ENCODE measurements at regions not wholly inside any gene's neighbourhood (a gene's known extent, or its start where the extent isn't known, plus 50 kb on each side); places are given as distances from the start of the nearest gene placed in this dataset.

DNA sequence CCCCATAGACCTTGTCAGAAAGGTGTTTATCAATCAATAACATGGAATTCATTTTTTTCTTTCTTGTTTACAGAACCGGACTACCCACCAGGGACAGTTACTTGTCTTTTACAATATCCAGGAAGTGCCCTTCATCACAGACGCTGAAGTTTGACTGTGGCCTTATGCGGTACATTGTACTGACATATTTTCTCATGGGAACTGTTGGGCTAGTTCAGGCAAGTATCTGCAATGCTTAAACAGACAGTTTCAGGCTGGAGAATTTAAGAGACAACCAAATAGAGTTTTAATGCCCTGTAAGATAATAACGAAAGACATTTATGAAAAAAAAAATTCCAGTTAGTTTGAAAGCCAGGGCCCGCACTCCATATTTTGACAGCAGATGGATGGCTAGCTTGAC, 246.4 kb downstream of the GATA3 start:
- Histone ChIP-seq H3K36me3 (ENCODE audit: control insufficient read depth, insufficient read depth, low read length) (no peaks in the 10 kb centered on the region), H3K9me3 (no peaks in the 10 kb centered on the region; the same call in 1 of the 2 replicates), H3K4me1 (peaks cover 6% of the 10 kb centered on the region; the same call in 1 of the 2 replicates), H3K27me3 (replicated peaks; ENCODE audit: control insufficient read depth, insufficient read depth, low read length) (no peaks in the 10 kb centered on the region), H3K4me3 (ENCODE audit: low read depth, low read length) (no peak overlapping the region)
- Mint-ChIP-seq H3K36me3 (ENCODE audit: insufficient read depth, unreplicated experiment) (no peaks in the 10 kb centered on the region), H3K4me3 (ENCODE audit: unreplicated experiment) (no peak overlapping the region), H3K9me3 (ENCODE audit: unreplicated experiment) (no peaks in the 10 kb centered on the region), H3K27ac (ENCODE audit: unreplicated experiment) (no peak overlapping the region), H3K27me3 (ENCODE audit: insufficient read depth, unreplicated experiment) (no peaks in the 10 kb centered on the region), H3K4me1 (ENCODE audit: low read depth, unreplicated experiment) (no peaks in the 10 kb centered on the region)
- intact Hi-C loops (cut with micrococcal nuclease; ENCODE audit: unreplicated experiment) = no loop called here
- POLR2A ChIA-PET = no interaction called here
- no peak for DNase-seq
- CTCF ChIA-PET = no interaction called here
- TF ChIP-seq, protein P1, sequence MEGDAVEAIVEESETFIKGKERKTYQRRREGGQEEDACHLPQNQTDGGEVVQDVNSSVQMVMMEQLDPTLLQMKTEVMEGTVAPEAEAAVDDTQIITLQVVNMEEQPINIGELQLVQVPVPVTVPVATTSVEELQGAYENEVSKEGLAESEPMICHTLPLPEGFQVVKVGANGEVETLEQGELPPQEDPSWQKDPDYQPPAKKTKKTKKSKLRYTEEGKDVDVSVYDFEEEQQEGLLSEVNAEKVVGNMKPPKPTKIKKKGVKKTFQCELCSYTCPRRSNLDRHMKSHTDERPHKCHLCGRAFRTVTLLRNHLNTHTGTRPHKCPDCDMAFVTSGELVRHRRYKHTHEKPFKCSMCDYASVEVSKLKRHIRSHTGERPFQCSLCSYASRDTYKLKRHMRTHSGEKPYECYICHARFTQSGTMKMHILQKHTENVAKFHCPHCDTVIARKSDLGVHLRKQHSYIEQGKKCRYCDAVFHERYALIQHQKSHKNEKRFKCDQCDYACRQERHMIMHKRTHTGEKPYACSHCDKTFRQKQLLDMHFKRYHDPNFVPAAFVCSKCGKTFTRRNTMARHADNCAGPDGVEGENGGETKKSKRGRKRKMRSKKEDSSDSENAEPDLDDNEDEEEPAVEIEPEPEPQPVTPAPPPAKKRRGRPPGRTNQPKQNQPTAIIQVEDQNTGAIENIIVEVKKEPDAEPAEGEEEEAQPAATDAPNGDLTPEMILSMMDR (IDR thresholded peaks at IDR 0.05; ENCODE audit: insufficient read depth in 1 of 2, low read depth in 1 of 2, low read length in 1 of 2, severe bottlenecking in 1 of 2, unreplicated experiment in 1 of 2) = no peak
- BruUV-seq (replicated peaks) = no TSS peak

DNA sequence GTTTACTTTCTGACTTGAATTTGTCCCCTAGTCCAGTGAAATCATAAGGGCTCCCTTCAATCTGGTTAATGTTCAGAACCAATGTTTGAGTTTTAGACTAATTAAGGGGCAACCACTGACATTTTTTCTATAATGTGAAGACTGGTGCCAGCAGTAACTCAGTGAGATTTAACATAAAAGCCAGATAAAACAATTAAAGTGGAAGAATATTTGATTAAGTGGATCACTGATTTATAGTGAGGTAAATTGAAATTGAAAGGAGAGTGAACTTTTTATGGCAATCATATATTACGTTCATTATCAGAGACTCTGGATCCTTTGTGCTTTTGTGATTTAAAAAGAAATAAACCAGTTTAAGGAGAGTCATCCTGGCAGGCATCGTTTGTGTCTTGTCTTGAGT, 246.8 kb downstream of the GATA3 start:
- BruUV-seq (replicated peaks) = no TSS peak
- H3K27me3 ChIP-seq (replicated peaks; ENCODE audit: control insufficient read depth, insufficient read depth, low read length) = no peaks in the 10 kb centered on the region
- POLR2A ChIA-PET = no interaction called here
- H3K4me3 Mint-ChIP-seq (ENCODE audit: unreplicated experiment) = no peak overlapping the region
- no peaks in the 10 kb centered on the region; the same call in 1 of the 2 replicates for H3K9me3 ChIP-seq
- 0 out of 2 replicates have a peak, but pooled peaks cover 1% of the 10 kb centered on the region for H3K4me1 ChIP-seq
- no peaks in the 10 kb centered on the region for H3K27me3 Mint-ChIP-seq (ENCODE audit: insufficient read depth, unreplicated experiment)
- CTCF ChIA-PET = no interaction called here
- TF ChIP-seq, protein P1 (IDR thresholded peaks at IDR 0.05; ENCODE audit: insufficient read depth in 1 of 2, low read depth in 1 of 2, low read length in 1 of 2, severe bottlenecking in 1 of 2, unreplicated experiment in 1 of 2) = no peak
- no peak overlapping the region for H3K27ac Mint-ChIP-seq (ENCODE audit: unreplicated experiment)
- H3K9me3 Mint-ChIP-seq (ENCODE audit: unreplicated experiment) = no peaks in the 10 kb centered on the region
- no peaks in the 10 kb centered on the region for H3K36me3 Mint-ChIP-seq (ENCODE audit: insufficient read depth, unreplicated experiment)
- H3K4me1 Mint-ChIP-seq (ENCODE audit: low read depth, unreplicated experiment) = no peaks in the 10 kb centered on the region
- no peak for DNase-seq
- no peak overlapping the region for H3K4me3 ChIP-seq (ENCODE audit: low read depth, low read length)
- H3K36me3 ChIP-seq (ENCODE audit: control insufficient read depth, insufficient read depth, low read length) = no peaks in the 10 kb centered on the region
- intact Hi-C loops (cut with micrococcal nuclease; ENCODE audit: unreplicated experiment) = no loop called here

DNA sequence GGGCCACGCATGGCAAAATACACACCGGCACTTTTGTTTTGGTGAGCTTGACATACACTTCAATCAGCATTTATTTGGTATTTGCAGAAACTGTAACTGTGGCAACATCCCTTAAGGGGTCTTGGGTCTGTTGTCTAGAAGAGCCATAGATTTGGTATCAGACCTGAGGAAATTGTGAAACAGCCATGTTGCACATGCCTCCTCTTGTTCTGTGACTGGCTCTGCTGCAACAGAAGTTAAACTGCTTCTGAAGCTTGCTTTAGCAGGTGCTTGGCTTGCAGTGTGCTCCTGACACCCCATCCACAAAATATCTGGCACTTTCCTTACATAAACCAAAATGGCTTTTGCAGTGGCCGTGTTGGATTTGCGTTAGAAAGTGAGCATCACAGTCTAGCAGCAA, 247.3 kb downstream of the GATA3 start:
- Mint-ChIP-seq H3K4me3 (ENCODE audit: unreplicated experiment) (no peak overlapping the region), H3K36me3 (ENCODE audit: insufficient read depth, unreplicated experiment) (no peaks in the 10 kb centered on the region), H3K4me1 (ENCODE audit: low read depth, unreplicated experiment) (no peaks in the 10 kb centered on the region), H3K9me3 (ENCODE audit: unreplicated experiment) (no peaks in the 10 kb centered on the region), H3K27ac (ENCODE audit: unreplicated experiment) (no peak overlapping the region), H3K27me3 (ENCODE audit: insufficient read depth, unreplicated experiment) (no peaks in the 10 kb centered on the region)
- no peaks in the 10 kb centered on the region for H3K27me3 ChIP-seq (replicated peaks; ENCODE audit: control insufficient read depth, insufficient read depth, low read length)
- no peaks in the 10 kb centered on the region for H3K36me3 ChIP-seq (ENCODE audit: control insufficient read depth, insufficient read depth, low read length)
- intact Hi-C loops (cut with micrococcal nuclease; ENCODE audit: unreplicated experiment) = no loop called here
- TF ChIP-seq, protein P1 (IDR thresholded peaks at IDR 0.05; ENCODE audit: insufficient read depth in 1 of 2, low read depth in 1 of 2, low read length in 1 of 2, severe bottlenecking in 1 of 2, unreplicated experiment in 1 of 2) = no peak
- no TSS peak for BruUV-seq (replicated peaks)
- ChIA-PET CTCF (no interaction called here), POLR2A (no interaction called here)
- no peaks in the 10 kb centered on the region for H3K4me1 ChIP-seq
- no peaks in the 10 kb centered on the region; the same call in 1 of the 2 replicates for H3K9me3 ChIP-seq
- no peak overlapping the region for H3K4me3 ChIP-seq (ENCODE audit: low read depth, low read length)
- no peak for DNase-seq
